Loucy (cell line): ENCODE measurements at regions not wholly inside any gene's neighbourhood (a gene's known extent, or its start where the extent isn't known, plus 50 kb on each side); places are given as distances from the start of the nearest gene placed in this dataset.

Source experiments
- CTCF ChIP-seq: fragments of 200-600 bp; sonication (generic); conservative IDR thresholded peaks from 2 replicates; pipeline ENCODE4 v1.5.1; 2014; ENCODE audit warnings: mild to moderate bottlenecking, antibody characterized with exemption, low read length
- EZH2phosphoT487 ChIP-seq: fragments of 200-600 bp; IDR thresholded peaks from 2 replicates; pipeline ENCODE4 v1.6.1; 2018; ENCODE audit warnings: antibody characterized with exemption, mild to moderate bottlenecking, moderate library complexity, borderline replicate concordance

- TF ChIP-seq CTCF (no peak), EZH2phosphoT487 (no peak)
These were observed 151.7 kb upstream of the ZNF366 start for GRCh38 chr5:72658761-72659540.
